LHCN-M2 (cell line): ENCODE measurements at regions not wholly inside any gene's neighbourhood (a gene's known extent, or its start where the extent isn't known, plus 50 kb on each side); places are given as distances from the start of the nearest gene placed in this dataset.

ENCODE experiments used
- DNase-seq: peaks from one replicate; pipeline ENCODE4 v3.0.0-alpha.2; 2012; ENCODE audit warnings: low read depth

DNA sequence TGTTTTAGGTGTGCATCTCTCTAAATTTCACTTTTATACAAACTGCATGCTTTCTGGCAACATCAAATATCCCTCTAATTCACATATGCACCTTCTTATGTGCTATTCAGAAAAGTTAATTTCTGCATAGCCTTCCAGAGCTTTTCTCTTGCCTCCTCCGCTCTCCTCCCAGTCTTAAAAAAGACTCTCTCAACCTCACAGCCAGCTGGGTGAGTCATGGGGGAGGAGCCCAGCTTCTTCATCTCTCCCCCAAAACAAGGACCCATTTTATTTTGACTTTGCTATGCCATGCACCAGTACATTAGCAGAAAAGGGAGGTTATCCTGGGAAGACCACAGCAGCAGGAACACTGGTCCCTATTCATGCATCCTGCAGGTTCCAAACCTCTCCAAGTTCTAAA, 234.4 kb downstream of the KCNA4 start:
- DNase-seq: no peak

- no peak for DNase-seq
Observed at GRCh38 chr11:29781268-29781667, 235.6 kb downstream of the KCNA4 start.

- no peak for DNase-seq
Observed at GRCh38 chr11:29780756-29781155, 236.1 kb downstream of the KCNA4 start.

DNA sequence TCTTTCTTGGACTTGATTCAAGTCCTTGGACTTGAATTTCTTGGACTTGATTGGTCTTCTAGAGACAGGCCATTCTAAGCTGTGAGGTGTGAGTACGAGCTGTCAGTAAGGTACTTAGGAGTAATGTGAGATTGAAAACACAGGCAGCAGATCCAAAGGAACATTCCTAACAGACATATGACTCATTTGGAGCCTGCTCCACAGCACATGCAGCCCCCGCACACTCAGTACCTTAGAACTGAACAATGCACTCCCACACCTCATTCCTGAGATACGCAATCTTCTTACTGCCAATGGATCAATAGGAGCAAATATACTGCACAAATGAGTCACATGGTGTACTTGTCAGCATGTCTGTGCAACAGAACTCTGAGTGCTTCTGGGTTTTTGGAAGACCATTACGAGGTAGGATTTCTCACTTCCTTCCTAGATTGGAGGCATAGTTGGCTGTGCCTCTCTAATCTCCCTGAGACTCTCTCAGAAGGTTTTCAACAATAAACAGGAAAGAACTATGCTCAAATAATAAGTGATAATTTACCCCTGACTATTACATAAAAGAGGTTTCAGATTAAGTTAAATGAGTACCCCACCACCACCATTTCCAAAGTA, 243.1 kb downstream of the KCNA4 start:
- no peak for DNase-seq

DNA sequence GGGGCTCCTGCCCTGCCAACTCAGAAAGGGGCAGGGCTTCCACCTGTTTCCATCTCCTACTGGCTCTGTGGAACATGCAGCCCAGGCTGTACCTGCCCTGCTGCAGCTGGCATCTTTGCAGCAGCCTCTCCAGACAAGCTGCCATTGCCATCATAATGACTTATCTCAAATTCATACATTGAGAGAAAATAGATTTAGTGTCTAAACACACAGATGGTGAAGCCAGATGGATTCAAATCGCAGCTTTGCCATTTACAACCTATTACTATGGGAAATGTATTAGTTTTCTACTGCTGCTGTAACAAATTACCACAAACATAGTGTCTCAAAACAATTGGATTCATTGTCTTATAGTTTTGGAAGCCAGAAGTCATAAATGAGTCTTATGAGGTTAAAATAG, 260.0 kb downstream of the KCNA4 start:
- DNase-seq: no peak

GRCh38 chr11:29755474-29755873, 261.4 kb downstream of the KCNA4 start:
- DNase-seq: no peak

DNA sequence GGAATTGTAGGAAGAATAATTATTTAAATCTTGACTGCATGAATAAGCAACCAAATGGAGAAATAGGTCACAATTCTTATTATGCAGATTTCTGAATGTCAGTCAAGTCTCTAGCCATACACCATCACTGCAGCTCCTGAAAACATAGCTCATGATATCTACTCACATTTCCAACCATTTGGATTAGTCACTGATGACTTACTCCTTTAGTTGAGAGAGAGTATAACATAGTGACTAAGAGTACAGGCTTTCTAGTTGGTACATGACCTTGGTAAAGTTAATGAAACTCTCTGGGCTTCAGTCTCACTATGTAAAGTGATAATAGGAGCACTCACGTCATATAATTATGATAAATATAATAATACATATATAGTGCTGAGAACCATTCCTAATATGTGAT, 265.2 kb downstream of the KCNA4 start:
- peak; percentile 18 for DNase-seq

DNA sequence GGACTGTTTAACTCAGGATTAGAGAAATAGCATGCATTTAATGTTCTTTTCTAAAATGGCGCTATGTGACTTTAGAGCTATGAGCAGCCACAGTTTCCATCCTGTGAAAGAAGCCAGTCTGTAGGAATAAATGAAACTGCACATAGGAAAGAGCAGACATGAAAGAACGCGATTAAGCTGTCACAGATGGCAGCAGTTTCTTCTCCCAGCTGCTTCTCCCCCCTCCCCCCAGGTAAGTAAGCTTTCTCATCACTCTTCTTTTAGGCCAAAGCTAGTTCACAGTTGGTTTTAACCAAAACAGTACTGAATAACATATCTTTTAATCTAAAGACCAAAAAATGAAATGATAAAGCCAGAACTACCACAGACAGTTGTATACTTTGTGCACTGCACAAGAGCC, 266.4 kb downstream of the KCNA4 start:
- DNase-seq: no peak

GRCh38 chr11:29734287-29734686, 282.5 kb downstream of the KCNA4 start:
- no peak for DNase-seq

DNA sequence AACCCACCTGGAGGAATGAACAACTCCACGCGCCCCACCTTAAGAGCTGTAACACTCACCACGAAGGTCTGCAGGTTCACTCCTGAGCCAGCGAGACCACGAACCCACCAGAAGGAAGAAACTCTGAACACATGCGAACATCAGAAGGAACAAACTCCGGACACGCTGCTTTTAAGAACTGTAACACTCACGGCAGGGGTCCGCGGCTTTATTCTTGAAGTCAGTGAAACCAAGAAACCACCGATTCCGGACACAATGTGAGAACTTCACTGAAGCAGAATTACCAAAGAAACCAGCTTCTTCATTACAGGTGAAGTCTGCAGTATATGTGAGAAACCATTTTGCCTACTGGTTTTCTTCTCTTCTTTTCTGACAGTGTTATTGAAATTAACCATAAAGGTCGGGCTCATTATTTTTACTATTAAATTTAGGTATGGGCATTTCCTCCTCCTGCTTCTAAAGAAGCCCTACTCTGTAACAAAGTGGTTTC, 303.0 kb downstream of the KCNA4 start:
- no peak for DNase-seq

DNA sequence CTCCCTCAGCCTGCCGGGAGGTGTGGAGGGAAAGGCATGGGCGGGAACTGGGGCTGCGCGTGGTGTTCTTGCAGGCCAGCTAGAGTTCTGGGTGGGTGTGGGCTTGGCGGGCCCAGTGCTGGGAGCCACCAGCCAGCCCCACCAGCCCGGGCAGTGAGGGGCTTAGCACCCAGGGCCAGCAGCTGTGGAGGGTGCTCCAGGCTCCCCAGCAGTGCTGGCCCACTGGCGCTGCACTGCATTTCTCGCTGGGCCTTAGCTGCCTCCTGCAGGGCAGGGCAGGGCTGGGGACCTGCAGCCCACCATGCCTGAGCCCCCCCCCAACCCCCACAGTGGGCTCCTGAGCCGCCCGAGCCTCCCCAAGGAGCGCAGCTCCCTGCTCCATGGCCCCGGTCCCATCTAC, 304.2 kb downstream of the KCNA4 start:
- no peak for DNase-seq

DNA sequence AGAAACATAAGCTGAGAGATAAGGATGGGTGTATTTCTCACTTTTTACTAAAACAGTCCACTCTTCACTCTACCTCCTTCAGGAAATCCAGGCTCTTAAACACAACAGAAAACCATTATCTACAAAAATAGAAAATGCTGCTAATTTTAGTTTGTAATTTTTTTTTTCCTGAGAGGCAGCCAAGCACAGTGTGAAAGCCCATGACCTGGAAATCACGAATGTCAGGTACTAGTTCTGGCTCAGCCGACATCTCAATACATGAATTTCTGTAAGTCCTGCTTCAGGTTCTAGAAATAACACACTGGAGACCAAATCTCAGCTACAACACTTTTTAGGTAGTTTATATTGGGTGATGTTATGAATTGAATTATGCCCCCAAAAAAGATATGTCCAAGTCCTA, 308.9 kb downstream of the KCNA4 start:
- DNase-seq: no peak

- peak; percentile 18 for DNase-seq
Observed at GRCh38 chr11:29685361-29685760, 331.5 kb downstream of the KCNA4 start.

DNA sequence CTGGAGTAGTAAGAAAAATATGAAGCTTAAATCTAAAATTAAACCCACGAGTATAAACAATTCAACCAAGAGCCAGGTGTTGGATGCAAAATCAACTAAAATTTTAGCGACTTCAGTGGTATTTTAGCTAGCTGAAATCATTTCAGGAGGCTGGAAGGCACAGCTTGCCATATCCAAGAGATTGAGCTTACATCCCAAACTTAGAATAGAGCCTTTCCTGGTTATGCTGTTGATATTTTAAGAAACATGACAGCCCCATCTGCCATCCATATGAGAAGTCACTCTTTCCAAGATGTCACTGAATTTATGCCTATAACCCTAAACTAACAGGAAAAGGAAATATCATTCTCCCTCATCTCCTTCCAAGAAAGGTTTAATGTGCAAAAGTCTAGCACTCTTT, 334.0 kb downstream of the KCNA4 start:
- no peak for DNase-seq

DNA sequence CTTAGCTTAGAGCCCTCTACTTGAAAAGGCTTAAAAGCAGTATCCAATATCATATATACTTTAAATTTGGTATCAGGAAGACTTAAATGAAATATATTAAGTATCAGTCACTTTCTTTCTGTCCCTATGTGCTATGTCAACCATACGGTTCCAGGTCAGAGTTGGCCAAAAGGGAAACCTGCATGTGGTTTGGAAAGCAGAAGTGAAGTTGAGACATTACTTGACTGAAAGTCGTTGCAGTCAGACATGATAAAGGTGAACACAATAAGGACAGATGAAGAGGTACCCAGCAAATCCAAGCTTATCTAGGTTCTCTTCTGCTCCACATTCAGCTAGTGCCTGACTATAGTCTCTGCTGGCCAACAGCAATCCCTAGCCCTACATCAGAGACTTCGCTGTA, 336.8 kb downstream of the KCNA4 start:
- DNase-seq: no peak

- peak; percentile 15 for DNase-seq
Observed at GRCh38 chr11:29676993-29677392, 339.8 kb downstream of the KCNA4 start.

DNA sequence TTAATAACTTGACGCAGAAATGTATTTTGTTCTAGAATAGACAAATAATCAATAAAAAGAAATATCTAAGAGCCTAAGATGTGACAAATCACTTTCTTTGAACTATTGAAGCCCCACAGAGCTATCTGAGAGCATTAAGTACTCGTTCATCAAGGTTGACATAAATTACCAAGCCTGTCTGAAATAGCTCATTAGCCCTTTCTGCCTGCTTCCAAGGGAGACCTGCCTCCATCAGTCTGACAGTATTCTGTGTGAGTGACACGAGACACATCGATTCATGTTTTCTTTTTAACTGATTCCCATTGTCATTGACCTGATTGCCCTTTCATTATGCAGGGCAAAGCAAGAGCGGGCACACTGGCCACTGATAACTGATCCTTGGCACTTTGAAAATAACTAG, 347.5 kb downstream of the KCNA4 start:
- DNase-seq: no peak

DNA sequence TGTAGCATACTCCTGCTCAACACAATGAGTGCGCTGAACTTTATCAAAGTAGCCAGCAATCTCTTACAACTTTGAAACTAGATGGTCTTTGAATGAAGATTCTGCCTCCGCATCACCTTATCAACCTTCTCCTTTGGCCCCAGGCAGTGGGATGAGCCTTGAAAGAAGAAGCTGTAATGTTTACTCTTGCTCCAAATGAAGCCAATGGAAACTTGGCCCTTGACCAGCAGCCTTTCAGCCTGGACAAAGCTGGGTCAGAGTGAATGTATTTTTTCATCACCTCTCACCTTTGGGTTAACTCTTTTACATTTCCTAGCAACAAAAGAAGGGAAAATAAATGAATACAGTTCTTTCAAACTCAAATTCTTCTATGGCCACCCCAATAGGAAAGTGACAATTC, 359.1 kb downstream of the KCNA4 start:
- DNase-seq: no peak

GRCh38 chr11:29656597-29656996, 360.2 kb downstream of the KCNA4 start:
- DNase-seq: peak; percentile 12

GRCh38 chr11:29645373-29645772, 371.5 kb downstream of the KCNA4 start:
- no peak for DNase-seq

GRCh38 chr11:29641201-29641600, 375.6 kb downstream of the KCNA4 start:
- peak; percentile 60 for DNase-seq

DNA sequence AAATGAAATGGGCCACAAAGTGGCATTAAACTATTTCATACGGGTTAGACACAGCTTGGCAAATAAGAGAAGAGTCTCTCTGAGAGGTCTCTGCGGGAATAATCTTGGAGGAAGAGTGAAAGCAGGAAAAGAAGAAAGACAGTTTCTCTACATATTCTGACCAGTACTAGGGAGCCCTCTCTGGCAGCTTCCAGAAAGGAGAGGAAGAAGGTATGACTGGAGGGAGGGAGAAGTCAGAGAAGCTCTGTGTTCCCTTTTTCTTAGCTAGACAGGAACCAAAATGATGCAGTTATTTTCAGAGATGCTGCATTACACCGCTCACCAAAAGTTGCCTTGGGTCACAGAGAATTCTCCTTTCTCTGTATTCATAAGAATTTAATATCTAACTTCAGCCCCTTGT, 382.1 kb downstream of the KCNA4 start:
- peak; percentile 25 for DNase-seq

- DNase-seq: peak; percentile 49
Observed at GRCh38 chr11:29634244-29634643, 382.6 kb downstream of the KCNA4 start.

DNA sequence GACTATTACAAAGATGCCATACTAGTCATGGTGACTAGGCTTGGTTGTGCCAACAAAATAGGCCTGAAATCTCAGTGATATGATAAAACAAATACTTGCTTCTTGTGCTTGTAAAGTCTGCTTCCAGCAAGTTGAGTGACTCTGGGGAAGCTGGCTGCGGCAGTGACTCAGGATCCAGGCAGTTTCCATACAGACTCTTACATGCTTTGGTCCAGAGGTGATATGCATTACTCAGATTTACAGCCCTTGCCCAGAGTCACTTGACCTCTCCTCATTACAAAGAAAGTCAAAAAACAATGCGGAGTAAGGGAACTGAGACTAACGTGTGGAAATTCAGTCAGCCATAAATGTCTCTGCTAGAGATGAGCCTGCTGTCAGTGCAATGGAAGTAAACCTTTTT, 387.5 kb downstream of the KCNA4 start:
- DNase-seq: peak; percentile 90
